ENCODE measurements at regions not wholly inside any gene's neighbourhood (a gene's known extent, or its start where the extent isn't known, plus 50 kb on each side); places are given as distances from the start of the nearest gene placed in this dataset.

DNA sequence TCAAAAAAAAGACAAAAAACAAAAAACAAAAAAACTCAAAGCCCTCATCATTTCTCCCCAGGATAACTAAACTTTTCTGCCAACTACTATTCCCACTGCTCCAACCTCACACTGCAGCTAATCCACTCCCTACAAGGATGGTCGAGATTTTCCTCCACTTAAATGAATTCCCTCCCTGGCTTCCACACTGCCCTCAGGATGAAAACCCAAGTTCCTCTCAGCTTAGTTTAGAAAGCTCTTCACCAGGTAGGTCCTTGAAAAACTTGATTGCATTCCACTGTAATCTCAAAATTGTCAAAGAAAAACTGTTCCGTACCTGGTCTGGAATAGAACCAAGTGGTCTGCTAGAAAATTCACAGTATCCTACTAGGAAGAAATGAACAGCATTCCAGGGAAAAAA lies 294.3 kb upstream of the KLF14 start:
- peaks cover 46 to 76% of the 10 kb centered on the region in 2 donors for H3K4me1 ChIP-seq (ENCODE audit: control insufficient read depth in 1 of 2, low read depth in 2 of 2)
- DNase-seq (ENCODE audit: low spot score): no peak

GRCh38 chr7:131029002-131029401 lies 295.0 kb upstream of the KLF14 start:
- H3K4me1 ChIP-seq (ENCODE audit: control insufficient read depth in 1 of 2, low read depth in 2 of 2): peaks cover 47 to 78% of the 10 kb centered on the region in 2 donors
- no peak for DNase-seq (ENCODE audit: low spot score)
- H3K4me3 ChIP-seq: no peak overlapping the region
- no peaks in the 10 kb centered on the region for H3K9me3 ChIP-seq
- H3K27me3 ChIP-seq (replicated peaks; ENCODE audit: insufficient read depth): no peaks in the 10 kb centered on the region
- no peak overlapping the region for H3K27ac ChIP-seq
- H3K36me3 ChIP-seq: peaks cover 5% of the 10 kb centered on the region
- no peak for ATAC-seq (ENCODE audit: insufficient number of reproducible peaks, low FRiP score, low read depth)
- TF ChIP-seq CTCF (IDR thresholded peaks at IDR 0.05): no peak

More for the DNA sequence above, 294.3 kb upstream of the KLF14 start:
- no peak for TF ChIP-seq CTCF (IDR thresholded peaks at IDR 0.05)
- H3K36me3 ChIP-seq: peaks cover 5% of the 10 kb centered on the region
- no peaks in the 10 kb centered on the region for H3K27me3 ChIP-seq (replicated peaks; ENCODE audit: insufficient read depth)
- no peaks in the 10 kb centered on the region for H3K9me3 ChIP-seq
- H3K27ac ChIP-seq: no peak overlapping the region
- H3K4me3 ChIP-seq: no peak overlapping the region
- ATAC-seq (ENCODE audit: insufficient number of reproducible peaks, low FRiP score, low read depth): no peak

- peaks cover 48 to 73% of the 10 kb centered on the region in 2 donors for H3K4me1 ChIP-seq (ENCODE audit: control insufficient read depth in 1 of 2, low read depth in 2 of 2)
- no peaks in the 10 kb centered on the region for H3K9me3 ChIP-seq
- no peaks in the 10 kb centered on the region for H3K36me3 ChIP-seq
- H3K4me3 ChIP-seq: no peak overlapping the region
- DNase-seq (ENCODE audit: low spot score): no peak
- TF ChIP-seq CTCF (IDR thresholded peaks at IDR 0.05): no peak
- ATAC-seq (ENCODE audit: insufficient number of reproducible peaks, low FRiP score, low read depth): no peak
- no peak overlapping the region for H3K27ac ChIP-seq
- H3K27me3 ChIP-seq (replicated peaks; ENCODE audit: insufficient read depth): no peaks in the 10 kb centered on the region
These were observed 296.4 kb upstream of the MKLN1 start for GRCh38 chr7:131031099-131031868.

DNA sequence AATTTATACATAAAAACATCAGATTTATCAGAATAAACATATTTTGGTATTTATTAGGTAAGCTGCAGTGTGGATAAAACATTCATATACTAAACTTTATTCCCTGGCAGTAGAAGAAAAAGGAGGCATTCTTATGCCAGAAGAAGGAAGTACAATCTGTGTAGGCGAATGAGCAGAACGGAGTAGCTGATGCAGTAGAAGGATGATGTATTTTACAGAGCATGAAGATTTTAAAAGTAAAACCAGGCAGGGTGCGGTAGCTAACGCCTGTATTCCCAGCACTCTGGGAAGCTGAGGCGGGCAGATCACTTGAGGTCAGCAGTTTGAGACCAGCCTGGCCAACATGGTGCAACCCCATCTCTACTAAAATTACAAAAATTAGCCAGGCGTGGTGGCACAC lies 294.9 kb upstream of the MKLN1 start:
- peaks cover 34 to 58% of the 10 kb centered on the region in 2 donors for H3K4me1 ChIP-seq (ENCODE audit: control insufficient read depth in 1 of 2, low read depth in 2 of 2)
- TF ChIP-seq CTCF (IDR thresholded peaks at IDR 0.05): no peak
- H3K27me3 ChIP-seq (replicated peaks; ENCODE audit: insufficient read depth): no peaks in the 10 kb centered on the region
- H3K36me3 ChIP-seq: no peaks in the 10 kb centered on the region
- H3K27ac ChIP-seq: no peak overlapping the region
- no peaks in the 10 kb centered on the region for H3K9me3 ChIP-seq
- ATAC-seq (ENCODE audit: insufficient number of reproducible peaks, low FRiP score, low read depth) (no peak), DNase-seq (ENCODE audit: low spot score) (no peak)
- H3K4me3 ChIP-seq: no peak overlapping the region

- H3K4me3 ChIP-seq: no peak overlapping the region
- DNase-seq (ENCODE audit: low spot score) (no peak), ATAC-seq (ENCODE audit: insufficient number of reproducible peaks, low FRiP score, low read depth) (no peak)
- no peak overlapping the region for H3K27ac ChIP-seq
- no peaks in the 10 kb centered on the region for H3K36me3 ChIP-seq
- no peak for TF ChIP-seq CTCF (IDR thresholded peaks at IDR 0.05)
- H3K4me1 ChIP-seq (ENCODE audit: control insufficient read depth in 1 of 2, low read depth in 2 of 2): peaks cover 38 to 60% of the 10 kb centered on the region in 2 donors
- H3K27me3 ChIP-seq (replicated peaks; ENCODE audit: insufficient read depth): no peaks in the 10 kb centered on the region
- H3K9me3 ChIP-seq: no peaks in the 10 kb centered on the region
These were observed 293.4 kb upstream of the MKLN1 start for GRCh38 chr7:131034166-131034881.

All from thoracic aorta (tissue), 2 donors.